Esophagus squamous epithelium (tissue), 4 donors: ENCODE measurements at regions not wholly inside any gene's neighbourhood (a gene's known extent, or its start where the extent isn't known, plus 50 kb on each side); places are given as distances from the start of the nearest gene placed in this dataset.

Source experiments
- POLR2A ChIP-seq, 4 donors: fragments of 450-650 bp; IDR thresholded peaks; one replicate each; pipeline ENCODE4 v1.6.1; 2017; ENCODE audit warnings: antibody characterized with exemption in 4 of 4, mild to moderate bottlenecking in 4 of 4, moderate library complexity in 3 of 4
- TF ChIP-seq, protein P1 (sequence below), 6 experiments: fragments of 450-650 bp in 4 of 6; fragments of 200-600 bp in 2 of 6; sonication (generic) in 2 of 6; IDR thresholded peaks; one replicate each; pipeline ENCODE4 v1.5.1; 2016 to 2019; ENCODE audit warnings: antibody characterized with exemption in 6 of 6, mild to moderate bottlenecking in 4 of 6, moderate library complexity in 4 of 6

DNA sequence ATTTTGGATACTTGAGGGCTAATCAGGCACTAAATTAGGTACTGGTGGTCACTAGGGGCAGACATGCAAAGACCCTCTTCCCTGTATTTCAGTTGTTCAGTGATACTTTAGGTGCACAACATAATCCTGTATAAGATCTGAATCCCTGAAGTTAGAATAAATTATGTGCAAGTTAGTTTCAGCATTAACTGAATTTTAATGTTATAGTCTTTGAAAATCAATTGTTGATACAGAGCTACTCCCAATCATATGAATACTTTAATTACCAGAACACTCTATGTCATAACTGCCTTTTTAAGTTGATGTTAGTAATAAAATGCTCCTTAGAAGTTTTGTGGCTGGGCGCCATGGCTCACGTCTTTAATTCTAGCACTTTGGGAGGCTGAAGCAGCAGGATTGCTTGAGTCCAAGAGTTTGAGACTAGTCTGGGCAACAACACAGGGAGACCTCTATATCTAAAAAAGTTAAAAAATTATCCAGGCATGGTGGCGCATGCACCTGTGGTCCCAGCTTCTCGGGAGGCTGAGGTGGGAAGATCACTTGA is 87.1 kb upstream of the SKAP2 start:
- TF ChIP-seq, protein P1, sequence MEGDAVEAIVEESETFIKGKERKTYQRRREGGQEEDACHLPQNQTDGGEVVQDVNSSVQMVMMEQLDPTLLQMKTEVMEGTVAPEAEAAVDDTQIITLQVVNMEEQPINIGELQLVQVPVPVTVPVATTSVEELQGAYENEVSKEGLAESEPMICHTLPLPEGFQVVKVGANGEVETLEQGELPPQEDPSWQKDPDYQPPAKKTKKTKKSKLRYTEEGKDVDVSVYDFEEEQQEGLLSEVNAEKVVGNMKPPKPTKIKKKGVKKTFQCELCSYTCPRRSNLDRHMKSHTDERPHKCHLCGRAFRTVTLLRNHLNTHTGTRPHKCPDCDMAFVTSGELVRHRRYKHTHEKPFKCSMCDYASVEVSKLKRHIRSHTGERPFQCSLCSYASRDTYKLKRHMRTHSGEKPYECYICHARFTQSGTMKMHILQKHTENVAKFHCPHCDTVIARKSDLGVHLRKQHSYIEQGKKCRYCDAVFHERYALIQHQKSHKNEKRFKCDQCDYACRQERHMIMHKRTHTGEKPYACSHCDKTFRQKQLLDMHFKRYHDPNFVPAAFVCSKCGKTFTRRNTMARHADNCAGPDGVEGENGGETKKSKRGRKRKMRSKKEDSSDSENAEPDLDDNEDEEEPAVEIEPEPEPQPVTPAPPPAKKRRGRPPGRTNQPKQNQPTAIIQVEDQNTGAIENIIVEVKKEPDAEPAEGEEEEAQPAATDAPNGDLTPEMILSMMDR (IDR thresholded peaks at IDR 0.05): no peak
- no peak for TF ChIP-seq POLR2A (IDR thresholded peaks at IDR 0.05)
